Esophagus squamous epithelium (tissue), 5 donors: ENCODE measurements at regions not wholly inside any gene's neighbourhood (a gene's known extent, or its start where the extent isn't known, plus 50 kb on each side); places are given as distances from the start of the nearest gene placed in this dataset.

Experiments
- DNase-seq: peaks from one replicate; lab custom pipeline; 2025; lab: John Stamatoyannopoulos, UW
- H3K27ac ChIP-seq, 4 donors: fragments of 200-600 bp; sonication (generic); one replicate each; pipeline ENCODE4 v1.5.1; 2016 to 2019; ENCODE audit warnings: mild to moderate bottlenecking in 1 of 4
- H3K27me3 ChIP-seq, 4 donors: fragments of 200-600 bp; sonication (generic); 1 replicate in 3 of 4; 2 replicates in 1 of 4; pipeline versions ENCODE4 v1.5.1 to v1.6.0; 2017 to 2021; ENCODE audit warnings: antibody characterized with exemption in 1 of 4
- H3K36me3 ChIP-seq, 3 donors: fragments of 200-600 bp; sonication (generic); one replicate each; pipeline ENCODE4 v1.5.1; 2016 to 2019
- H3K4me1 ChIP-seq, 3 donors: fragments of 200-600 bp; sonication (generic); one replicate each; pipeline ENCODE4 v1.5.1; 2017 to 2019
- H3K4me3 ChIP-seq, 4 donors: fragments of 200-600 bp; sonication (generic); 1 replicate in 3 of 4; 2 replicates in 1 of 4; pipeline ENCODE4 v1.5.1; 2016 to 2019; ENCODE audit warnings: mild to moderate bottlenecking in 2 of 4, moderate library complexity in 1 of 4
- H3K9me3 ChIP-seq, 3 donors: fragments of 200-600 bp; sonication (generic); one replicate each; pipeline ENCODE4 v1.5.1; 2016 to 2019
- POLR2A ChIP-seq, 4 donors: fragments of 450-650 bp; IDR thresholded peaks; one replicate each; pipeline ENCODE4 v1.6.1; 2017; ENCODE audit warnings: antibody characterized with exemption in 4 of 4, mild to moderate bottlenecking in 4 of 4, moderate library complexity in 3 of 4
- WGBS, 2 donors: methylation state at CpG; one replicate each; pipeline ENCODE4 v1.1.5; 2018; 5-methylcytosine and 5-hydroxymethylcytosine counted together
- intact Hi-C: fragments of 100-400 bp; cut with DNase I; formaldehyde crosslinking; loops from one replicate; pipeline ENCODE4 v1.15.0; 2022
- TF ChIP-seq, protein P1 (sequence below), 6 experiments: fragments of 450-650 bp in 4 of 6; fragments of 200-600 bp in 2 of 6; sonication (generic) in 2 of 6; IDR thresholded peaks; one replicate each; pipeline ENCODE4 v1.5.1; 2016 to 2019; ENCODE audit warnings: antibody characterized with exemption in 6 of 6, mild to moderate bottlenecking in 4 of 6, moderate library complexity in 4 of 6
- donor health status: DM: yes; HTN: yes; CAD: no.

DNA sequence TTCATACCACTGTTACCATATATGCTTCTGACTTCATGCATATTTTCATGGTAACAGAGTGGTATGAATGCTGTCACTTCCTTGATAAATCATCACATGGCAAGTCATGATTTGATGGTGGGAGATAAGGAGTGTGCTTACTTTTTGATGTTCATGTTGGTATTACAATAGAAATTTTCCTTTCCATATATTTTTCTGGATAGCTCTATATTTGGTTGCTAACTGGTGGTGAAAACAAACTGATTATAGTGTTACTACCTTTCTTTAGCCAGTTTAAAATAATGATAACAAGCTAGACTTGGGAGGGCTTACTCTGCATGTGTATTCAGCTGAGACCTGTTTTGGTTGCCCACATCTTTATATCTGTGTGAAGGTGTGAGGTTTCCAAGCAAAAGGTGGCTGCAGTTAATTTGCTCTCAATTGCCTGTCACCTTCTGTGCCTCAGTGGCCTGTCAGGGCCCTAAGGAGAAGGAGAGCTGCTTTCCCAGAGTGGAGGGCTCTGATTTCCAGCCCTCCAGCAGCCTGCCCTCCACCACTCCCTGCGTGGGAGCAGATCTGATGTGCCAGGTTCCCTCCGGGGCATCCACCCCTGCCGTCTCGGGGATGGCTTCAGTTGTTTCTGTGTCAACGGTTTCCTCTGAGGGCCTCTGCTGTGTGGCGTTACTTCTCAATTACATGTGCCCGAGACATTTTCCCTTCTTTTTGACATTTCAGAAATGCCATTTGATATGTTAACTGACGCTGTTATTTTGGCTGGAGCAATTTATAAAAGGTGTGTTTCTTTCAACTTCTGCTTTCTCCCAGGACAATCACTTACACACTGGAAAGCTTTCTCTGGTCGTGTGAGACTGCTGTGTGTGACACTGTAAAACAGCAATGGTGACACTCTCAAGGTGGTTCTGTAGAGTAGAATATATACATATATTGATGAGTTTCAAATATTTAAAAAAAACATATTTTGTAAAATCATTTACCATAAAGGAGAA lies 107.7 kb upstream of the KLF6 start:
- Histone ChIP-seq H3K27ac (peak overlapping the region in 1 of 4 donors; percentile 1), H3K36me3 (no peaks in the 10 kb centered on the region), H3K27me3 (no peaks in the 10 kb centered on the region), H3K4me1 (peaks cover 0 to 18% (median 7%) of the 10 kb centered on the region in 3 donors), H3K9me3 (no peaks in the 10 kb centered on the region), H3K4me3 (no peak overlapping the region)
- 45 to 69% methylated on average over 8 to 9 of the region's 9 CpGs for WGBS, 2 donors
- DNase-seq = no peak
- intact Hi-C loops = no loop called here
- TF ChIP-seq POLR2A (IDR thresholded peaks at IDR 0.05) = no peak
- TF ChIP-seq, protein P1, sequence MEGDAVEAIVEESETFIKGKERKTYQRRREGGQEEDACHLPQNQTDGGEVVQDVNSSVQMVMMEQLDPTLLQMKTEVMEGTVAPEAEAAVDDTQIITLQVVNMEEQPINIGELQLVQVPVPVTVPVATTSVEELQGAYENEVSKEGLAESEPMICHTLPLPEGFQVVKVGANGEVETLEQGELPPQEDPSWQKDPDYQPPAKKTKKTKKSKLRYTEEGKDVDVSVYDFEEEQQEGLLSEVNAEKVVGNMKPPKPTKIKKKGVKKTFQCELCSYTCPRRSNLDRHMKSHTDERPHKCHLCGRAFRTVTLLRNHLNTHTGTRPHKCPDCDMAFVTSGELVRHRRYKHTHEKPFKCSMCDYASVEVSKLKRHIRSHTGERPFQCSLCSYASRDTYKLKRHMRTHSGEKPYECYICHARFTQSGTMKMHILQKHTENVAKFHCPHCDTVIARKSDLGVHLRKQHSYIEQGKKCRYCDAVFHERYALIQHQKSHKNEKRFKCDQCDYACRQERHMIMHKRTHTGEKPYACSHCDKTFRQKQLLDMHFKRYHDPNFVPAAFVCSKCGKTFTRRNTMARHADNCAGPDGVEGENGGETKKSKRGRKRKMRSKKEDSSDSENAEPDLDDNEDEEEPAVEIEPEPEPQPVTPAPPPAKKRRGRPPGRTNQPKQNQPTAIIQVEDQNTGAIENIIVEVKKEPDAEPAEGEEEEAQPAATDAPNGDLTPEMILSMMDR (IDR thresholded peaks at IDR 0.05) = no peak

DNA sequence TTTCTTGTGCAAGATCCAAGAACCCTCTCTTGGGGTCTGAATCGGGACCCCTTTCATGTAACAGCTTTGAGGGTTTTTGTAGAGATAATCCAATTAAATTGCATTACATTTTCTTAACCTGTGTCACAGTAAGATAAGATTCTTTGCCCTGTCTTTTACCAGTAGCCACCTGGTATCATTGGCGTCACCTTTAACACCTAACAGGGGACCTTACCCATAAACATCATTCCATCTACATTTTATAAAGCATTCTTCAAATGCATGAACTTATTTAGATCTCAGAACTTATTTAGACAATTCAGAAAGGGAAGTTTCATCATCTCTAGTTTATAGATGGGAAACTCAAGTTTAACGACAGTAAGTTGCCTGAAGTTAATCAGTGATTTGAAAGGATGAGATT lies 106.4 kb upstream of the KLF6 start:
- no peak for TF ChIP-seq POLR2A (IDR thresholded peaks at IDR 0.05)
- TF ChIP-seq, protein P1 (IDR thresholded peaks at IDR 0.05) = no peak
- Histone ChIP-seq H3K4me1 (peaks cover 0 to 32% (median 18%) of the 10 kb centered on the region in 3 donors), H3K4me3 (no peak overlapping the region), H3K27me3 (no peaks in the 10 kb centered on the region), H3K27ac (no peak overlapping the region), H3K36me3 (no peaks in the 10 kb centered on the region), H3K9me3 (no peaks in the 10 kb centered on the region)
- WGBS, 2 donors = 86 to 87% methylated on average over 3 of the region's 3 CpGs
- no peak for DNase-seq
- intact Hi-C loops = no loop called here

DNA sequence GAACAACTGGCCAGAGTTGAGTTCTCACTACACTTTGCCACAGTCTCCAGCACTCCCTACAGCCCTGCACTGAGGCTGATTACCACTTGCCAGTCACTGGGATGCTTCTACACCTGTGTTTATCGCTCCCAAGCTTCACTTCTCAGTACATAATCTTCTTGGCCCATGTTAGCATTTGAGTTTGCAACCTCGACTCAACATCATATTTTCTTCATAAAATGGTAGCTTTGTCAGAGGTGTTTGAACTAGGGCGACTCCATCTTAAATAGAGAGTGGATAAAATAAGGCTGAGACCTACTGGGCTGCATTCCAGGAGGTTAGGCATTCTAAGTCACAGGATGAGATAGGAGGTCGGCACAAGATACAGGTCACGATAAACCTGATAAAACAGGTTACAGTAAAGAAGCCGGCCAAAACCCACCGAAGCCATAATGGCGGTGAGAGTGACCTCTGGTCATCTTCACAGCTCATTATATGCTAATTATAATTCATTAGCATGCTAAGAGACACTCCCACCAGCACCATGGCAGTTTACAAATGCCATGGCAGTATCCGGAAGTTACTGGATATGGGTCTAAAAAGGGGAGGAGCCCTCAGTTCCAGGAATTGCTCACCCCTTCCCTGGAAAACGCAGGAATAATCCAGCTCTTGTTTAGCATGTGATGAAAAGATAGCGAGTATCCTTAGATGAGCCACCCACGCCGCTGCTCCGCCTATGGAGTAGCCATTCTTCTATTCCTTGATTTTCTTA lies 105.8 kb upstream of the KLF6 start:
- DNase-seq = no peak
- no peaks in the 10 kb centered on the region for H3K27me3 ChIP-seq
- TF ChIP-seq, protein P1 (IDR thresholded peaks at IDR 0.05) = no peak
- no peak for TF ChIP-seq POLR2A (IDR thresholded peaks at IDR 0.05)
- H3K36me3 ChIP-seq = no peaks in the 10 kb centered on the region
- H3K9me3 ChIP-seq = no peaks in the 10 kb centered on the region
- intact Hi-C loops = no loop called here
- whole genome bisulfite sequencing, 2 donors = 92 to 96% methylated on average over 13 to 14 of the region's 14 CpGs
- H3K4me3 ChIP-seq = no peak overlapping the region
- peaks cover 0 to 36% (median 18%) of the 10 kb centered on the region in 3 donors for H3K4me1 ChIP-seq
- no peak overlapping the region for H3K27ac ChIP-seq

DNA sequence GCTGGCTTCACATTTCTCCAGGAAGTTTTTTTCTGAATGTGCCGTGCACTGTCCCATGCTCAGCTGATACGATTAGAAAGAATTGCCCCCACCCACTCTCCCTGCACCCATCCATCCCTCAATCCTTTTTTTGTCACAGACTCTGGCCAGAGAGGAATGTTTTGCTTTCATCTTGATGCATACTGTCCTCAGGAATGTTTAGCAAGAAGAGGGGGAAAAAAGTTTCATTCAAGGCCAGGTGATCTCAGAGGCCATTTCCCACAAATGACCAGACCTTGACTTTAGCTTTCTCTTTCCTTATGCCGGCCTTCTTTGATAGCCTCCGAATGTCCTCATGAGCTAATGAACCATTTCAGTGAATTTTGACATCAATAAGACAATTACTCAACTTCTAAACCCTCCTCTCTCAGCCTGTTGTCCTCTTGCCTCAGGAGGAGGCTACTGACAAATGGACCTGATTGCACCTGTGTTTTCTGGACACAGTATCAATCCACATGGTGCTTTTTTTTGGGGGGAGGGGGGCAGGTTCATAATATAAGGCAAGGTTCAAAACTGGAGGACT lies 105.0 kb upstream of the KLF6 start:
- H3K36me3 ChIP-seq = no peaks in the 10 kb centered on the region
- H3K4me3 ChIP-seq = no peak overlapping the region
- intact Hi-C loops = no loop called here
- H3K9me3 ChIP-seq = no peaks in the 10 kb centered on the region
- no peak for DNase-seq
- 42 to 79% methylated on average over 4 of the region's 4 CpGs for WGBS, 2 donors
- TF ChIP-seq, protein P1 (IDR thresholded peaks at IDR 0.05) = no peak
- H3K4me1 ChIP-seq = peaks cover 0 to 31% (median 18%) of the 10 kb centered on the region in 3 donors
- H3K27ac ChIP-seq = no peak overlapping the region
- H3K27me3 ChIP-seq = no peaks in the 10 kb centered on the region
